Endothelial cell of umbilical vein (primary cell): ENCODE measurements at regions not wholly inside any gene's neighbourhood (a gene's known extent, or its start where the extent isn't known, plus 50 kb on each side); places are given as distances from the start of the nearest gene placed in this dataset.

Source experiments
- CTCF ChIP-seq, 2 donors: IDR thresholded peaks; 1 replicate in 1 of 2; 2 replicates in 1 of 2; pipeline ENCODE4 v1.5.1; 2011; ENCODE audit warnings: low read length in 2 of 2, mild to moderate bottlenecking in 2 of 2, moderate library complexity in 2 of 2, control low read depth in 1 of 2, inconsistent platforms in 1 of 2, low read depth in 1 of 2; ENCODE audit not compliant: insufficient read depth in 1 of 2; ENCODE audit errors: extremely low read depth in 1 of 2
- EZH2 ChIP-seq: IDR thresholded peaks from 2 replicates; pipeline ENCODE4 v1.6.1; 2012; ENCODE audit warnings: borderline replicate concordance, low read depth, mild to moderate bottlenecking, moderate library complexity, low read length, inconsistent platforms; ENCODE audit not compliant: severe bottlenecking
- FOS ChIP-seq: IDR thresholded peaks from 2 replicates; pipeline ENCODE4 v1.6.1; 2011; ENCODE audit warnings: mild to moderate bottlenecking, low read length, moderate library complexity, borderline replicate concordance; ENCODE audit not compliant: insufficient read depth
- POLR2A ChIP-seq: IDR thresholded peaks from 2 replicates; pipeline ENCODE4 v1.6.1; 2012; ENCODE audit warnings: low read depth, mild to moderate bottlenecking, control low read depth, low read length
- POLR2AphosphoS5 ChIP-seq: IDR thresholded peaks from 2 replicates; pipeline ENCODE4 v1.6.1; 2012; ENCODE audit warnings: low read depth, mild to moderate bottlenecking, control low read depth, low read length, moderate library complexity; ENCODE audit not compliant: insufficient read depth

GRCh38 chr13:40432018-40432978, 234.1 kb downstream of the FOXO1 start:
- TF ChIP-seq POLR2AphosphoS5: no peak
- no peak for TF ChIP-seq CTCF (IDR thresholded peaks at IDR 0.05; ENCODE audit: extremely low read depth in 1 of 2, insufficient read depth in 1 of 2, low read depth in 1 of 2, low read length in 2 of 2)
- TF ChIP-seq EZH2: no peak
- TF ChIP-seq FOS: no peak
- TF ChIP-seq POLR2A: no peak
